ENCODE measurements at regions not wholly inside any gene's neighbourhood (a gene's known extent, or its start where the extent isn't known, plus 50 kb on each side); places are given as distances from the start of the nearest gene placed in this dataset.

- H3K4me1 Mint-ChIP-seq (ENCODE audit: low read depth): no peaks in the 10 kb centered on the region
- DNase-seq (no peak), ATAC-seq (no peak)
- H3K36me3 Mint-ChIP-seq (ENCODE audit: insufficient read depth): no peaks in the 10 kb centered on the region
- H3K27me3 Mint-ChIP-seq (ENCODE audit: low read depth): peaks cover 35% of the 10 kb centered on the region
- no peaks in the 10 kb centered on the region for H3K9me3 Mint-ChIP-seq
- no peak overlapping the region for H3K4me3 Mint-ChIP-seq
Observed at GRCh38 chr18:75496151-75496550, 68.6 kb upstream of the SMIM21 start.

- DNase-seq (no peak), ATAC-seq (no peak)
- H3K36me3 Mint-ChIP-seq (ENCODE audit: insufficient read depth): no peaks in the 10 kb centered on the region
- no peaks in the 10 kb centered on the region for H3K4me1 Mint-ChIP-seq (ENCODE audit: low read depth)
- H3K4me3 Mint-ChIP-seq: no peak overlapping the region
- no peaks in the 10 kb centered on the region for H3K9me3 Mint-ChIP-seq
- H3K27me3 Mint-ChIP-seq (ENCODE audit: low read depth): peaks cover 28% of the 10 kb centered on the region
Observed at GRCh38 chr18:75492852-75493251, 65.3 kb upstream of the SMIM21 start.

GRCh38 chr18:75491361-75491760, 63.9 kb upstream of the SMIM21 start:
- Mint-ChIP-seq H3K36me3 (ENCODE audit: insufficient read depth) (no peaks in the 10 kb centered on the region), H3K27me3 (ENCODE audit: low read depth) (peaks cover 24% of the 10 kb centered on the region), H3K4me1 (ENCODE audit: low read depth) (no peaks in the 10 kb centered on the region), H3K9me3 (no peaks in the 10 kb centered on the region), H3K4me3 (no peak overlapping the region)
- ATAC-seq: no peak
- no peak for DNase-seq

GRCh38 chr18:75489493-75490190, 62.1 kb upstream of the SMIM21 start:
- no peaks in the 10 kb centered on the region for H3K4me1 Mint-ChIP-seq (ENCODE audit: low read depth)
- no peaks in the 10 kb centered on the region for H3K9me3 Mint-ChIP-seq
- H3K36me3 Mint-ChIP-seq (ENCODE audit: insufficient read depth): no peaks in the 10 kb centered on the region
- H3K27me3 Mint-ChIP-seq (ENCODE audit: low read depth): peaks cover 16% of the 10 kb centered on the region
- ATAC-seq (no peak), DNase-seq (no peak)
- no peak overlapping the region for H3K4me3 Mint-ChIP-seq

GRCh38 chr18:75483662-75484061, 56.2 kb upstream of the SMIM21 start:
- H3K4me1 Mint-ChIP-seq (ENCODE audit: low read depth): peaks cover 2% of the 10 kb centered on the region
- H3K27me3 Mint-ChIP-seq (ENCODE audit: low read depth): peaks cover 27% of the 10 kb centered on the region
- ATAC-seq: no peak

GRCh38 chr18:75482880-75483279, 55.4 kb upstream of the SMIM21 start:
- Mint-ChIP-seq H3K9me3 (no peaks in the 10 kb centered on the region), H3K4me1 (ENCODE audit: low read depth) (peaks cover 2% of the 10 kb centered on the region), H3K36me3 (ENCODE audit: insufficient read depth) (no peaks in the 10 kb centered on the region), H3K27me3 (ENCODE audit: low read depth) (peaks cover 24% of the 10 kb centered on the region), H3K4me3 (no peak overlapping the region)
- DNase-seq (no peak), ATAC-seq (no peak)

More at GRCh38 chr18:75483662-75484061, 56.2 kb upstream of the SMIM21 start:
- no peak for DNase-seq
- Mint-ChIP-seq H3K4me3 (no peak overlapping the region), H3K36me3 (ENCODE audit: insufficient read depth) (no peaks in the 10 kb centered on the region), H3K9me3 (no peaks in the 10 kb centered on the region)

- Mint-ChIP-seq H3K9me3 (no peaks in the 10 kb centered on the region), H3K36me3 (ENCODE audit: insufficient read depth) (no peaks in the 10 kb centered on the region), H3K4me3 (no peak overlapping the region), H3K4me1 (ENCODE audit: low read depth) (peaks cover 2% of the 10 kb centered on the region), H3K27me3 (ENCODE audit: low read depth) (peaks cover 13% of the 10 kb centered on the region)
- ATAC-seq (no peak), DNase-seq (no peak)
Observed at GRCh38 chr18:75480487-75480886, 53.0 kb upstream of the SMIM21 start.

- ATAC-seq: peak; percentile 48 to 59
- Mint-ChIP-seq H3K4me3 (no peak overlapping the region), H3K4me1 (ENCODE audit: low read depth) (peaks cover 2% of the 10 kb centered on the region), H3K36me3 (ENCODE audit: insufficient read depth) (no peaks in the 10 kb centered on the region), H3K9me3 (no peaks in the 10 kb centered on the region), H3K27me3 (ENCODE audit: low read depth) (peaks cover 13% of the 10 kb centered on the region)
- DNase-seq: no peak
Observed at GRCh38 chr18:75478996-75479880, 51.7 kb upstream of the SMIM21 start.

- ATAC-seq (no peak), DNase-seq (no peak)
- Mint-ChIP-seq H3K4me1 (ENCODE audit: low read depth) (peaks cover under 1% of the 10 kb centered on the region), H3K36me3 (ENCODE audit: insufficient read depth) (no peaks in the 10 kb centered on the region), H3K27me3 (ENCODE audit: low read depth) (peaks cover 10% of the 10 kb centered on the region), H3K4me3 (no peak overlapping the region), H3K9me3 (no peaks in the 10 kb centered on the region)
Observed at GRCh38 chr18:75477900-75478299, 50.4 kb upstream of the SMIM21 start.

All from activated T-cell treated with anti-CD3 and anti-CD28 coated beads, Interleukin-2, amount 50 U/mL, for 4 hours (primary cell).